ENCODE measurements at regions not wholly inside any gene's neighbourhood (a gene's known extent, or its start where the extent isn't known, plus 50 kb on each side); places are given as distances from the start of the nearest gene placed in this dataset.
A peak's percentile ranks its signal among the peaks of the same experiment; 100 is the strongest.

GRCh38 chr2:150575861-150576260 is 88.4 kb upstream of the RND3 start:
- H3K4me3 ChIP-seq (replicated peaks; ENCODE audit: low read depth, low read length): no peak overlapping the region
- TF ChIP-seq CTCF (IDR thresholded peaks at IDR 0.05; ENCODE audit: low read depth, low read length, missing control alignments): no peak
- no peak for DNase-seq (ENCODE audit: extremely low read depth, low read depth)

- TF ChIP-seq CTCF (IDR thresholded peaks at IDR 0.05; ENCODE audit: low read depth, low read length, missing control alignments): no peak
- DNase-seq (ENCODE audit: extremely low read depth, low read depth): no peak
- H3K4me3 ChIP-seq (replicated peaks; ENCODE audit: low read depth, low read length): no peak overlapping the region
Observed at GRCh38 chr2:150572961-150573395, 85.5 kb upstream of the RND3 start.

- no peak for DNase-seq (ENCODE audit: extremely low read depth, low read depth)
- no peak for TF ChIP-seq CTCF (IDR thresholded peaks at IDR 0.05; ENCODE audit: low read depth, low read length, missing control alignments)
- H3K4me3 ChIP-seq (replicated peaks; ENCODE audit: low read depth, low read length): no peak overlapping the region
Observed at GRCh38 chr2:150572194-150572766, 84.8 kb upstream of the RND3 start.

DNA sequence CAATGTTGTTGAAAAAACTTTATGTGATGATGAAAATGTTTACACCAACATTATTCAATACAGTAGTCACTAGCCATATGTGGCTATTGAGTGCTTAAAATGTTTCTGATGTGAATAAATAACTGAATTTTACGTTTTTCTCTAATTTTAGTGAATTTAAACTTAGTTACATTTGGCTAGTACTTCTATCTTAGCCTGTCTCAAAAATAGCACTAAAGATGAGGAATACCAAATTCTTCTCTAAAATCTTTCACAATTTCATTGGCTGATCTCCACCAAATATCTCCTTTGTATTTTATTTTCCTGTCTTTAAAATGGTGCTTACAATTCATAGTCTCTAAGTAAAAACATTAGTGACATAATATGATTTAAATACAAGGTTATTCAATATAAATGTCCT is 83.7 kb upstream of the RND3 start:
- no peak overlapping the region for H3K4me3 ChIP-seq (replicated peaks; ENCODE audit: low read depth, low read length)
- no peak for TF ChIP-seq CTCF (IDR thresholded peaks at IDR 0.05; ENCODE audit: low read depth, low read length, missing control alignments)
- DNase-seq (ENCODE audit: extremely low read depth, low read depth): no peak

- no peak for DNase-seq (ENCODE audit: extremely low read depth, low read depth)
- no peak for TF ChIP-seq CTCF (IDR thresholded peaks at IDR 0.05; ENCODE audit: low read depth, low read length, missing control alignments)
- H3K4me3 ChIP-seq (replicated peaks; ENCODE audit: low read depth, low read length): no peak overlapping the region
Observed at GRCh38 chr2:150570712-150571111, 83.2 kb upstream of the RND3 start.

GRCh38 chr2:150569761-150570160 is 82.3 kb upstream of the RND3 start:
- no peak for DNase-seq (ENCODE audit: extremely low read depth, low read depth)
- no peak for TF ChIP-seq CTCF (IDR thresholded peaks at IDR 0.05; ENCODE audit: low read depth, low read length, missing control alignments)
- no peak overlapping the region for H3K4me3 ChIP-seq (replicated peaks; ENCODE audit: low read depth, low read length)

DNA sequence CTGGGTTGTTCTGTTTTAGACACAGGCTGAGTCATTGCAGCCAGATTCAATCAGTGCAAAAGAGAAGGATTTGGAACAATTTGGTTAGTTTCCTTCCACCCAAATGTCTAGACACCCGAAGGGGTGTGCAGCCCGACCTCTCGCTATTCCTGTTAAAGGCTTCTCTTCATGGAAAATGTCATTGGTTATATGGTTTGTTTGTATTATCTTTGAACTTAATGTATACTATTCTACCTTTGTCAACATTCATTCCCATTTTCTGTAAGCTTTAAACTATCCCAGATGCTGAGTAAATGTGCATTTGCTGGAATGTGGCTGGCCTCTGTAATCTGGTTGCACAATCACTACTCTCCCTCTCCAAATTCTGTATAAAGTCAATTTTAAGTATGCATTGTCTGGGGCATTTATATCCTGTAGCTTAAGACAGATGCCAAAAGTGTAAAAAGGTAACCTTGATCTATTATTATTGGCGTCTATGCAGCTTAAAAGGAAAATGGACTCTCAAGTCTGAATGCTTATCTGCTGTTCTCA is 80.4 kb upstream of the RND3 start:
- no peak overlapping the region for H3K4me3 ChIP-seq (replicated peaks; ENCODE audit: low read depth, low read length)
- TF ChIP-seq CTCF (IDR thresholded peaks at IDR 0.05; ENCODE audit: low read depth, low read length, missing control alignments): no peak
- DNase-seq (ENCODE audit: extremely low read depth, low read depth): peak; percentile 82
